GM19025 (cell line): ENCODE measurements at regions not wholly inside any gene's neighbourhood (a gene's known extent, or its start where the extent isn't known, plus 50 kb on each side); places are given as distances from the start of the nearest gene placed in this dataset.

ENCODE experiments used
- ATAC-seq: cut with Tn5 transposase; IDR thresholded peaks from one replicate; pipeline ENCODE4 v1.9.1; 2021; ENCODE audit warnings: mild to moderate bottlenecking, low read depth, moderate library complexity; ENCODE audit not compliant: unreplicated experiment

DNA sequence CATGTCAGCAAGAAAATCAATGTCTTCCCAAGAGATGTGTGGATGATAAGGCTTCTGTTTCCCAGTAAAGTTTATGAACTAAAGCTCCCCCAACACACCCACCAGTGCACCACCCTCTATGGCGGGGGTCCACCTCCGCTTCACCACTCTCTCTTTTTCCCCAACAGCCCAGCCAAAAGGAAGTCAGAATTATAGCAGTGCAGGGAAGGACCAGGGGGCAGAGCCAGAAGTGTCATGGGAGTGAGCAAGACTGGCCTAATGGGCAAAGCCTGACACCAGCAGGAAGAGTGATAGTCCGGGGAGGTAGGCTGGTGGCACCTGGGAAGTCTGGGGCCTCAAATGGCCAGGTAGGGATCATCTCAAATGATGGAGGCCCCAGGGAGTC lies 167.7 kb downstream of the ZFP36L2 start:
- no peak for ATAC-seq

DNA sequence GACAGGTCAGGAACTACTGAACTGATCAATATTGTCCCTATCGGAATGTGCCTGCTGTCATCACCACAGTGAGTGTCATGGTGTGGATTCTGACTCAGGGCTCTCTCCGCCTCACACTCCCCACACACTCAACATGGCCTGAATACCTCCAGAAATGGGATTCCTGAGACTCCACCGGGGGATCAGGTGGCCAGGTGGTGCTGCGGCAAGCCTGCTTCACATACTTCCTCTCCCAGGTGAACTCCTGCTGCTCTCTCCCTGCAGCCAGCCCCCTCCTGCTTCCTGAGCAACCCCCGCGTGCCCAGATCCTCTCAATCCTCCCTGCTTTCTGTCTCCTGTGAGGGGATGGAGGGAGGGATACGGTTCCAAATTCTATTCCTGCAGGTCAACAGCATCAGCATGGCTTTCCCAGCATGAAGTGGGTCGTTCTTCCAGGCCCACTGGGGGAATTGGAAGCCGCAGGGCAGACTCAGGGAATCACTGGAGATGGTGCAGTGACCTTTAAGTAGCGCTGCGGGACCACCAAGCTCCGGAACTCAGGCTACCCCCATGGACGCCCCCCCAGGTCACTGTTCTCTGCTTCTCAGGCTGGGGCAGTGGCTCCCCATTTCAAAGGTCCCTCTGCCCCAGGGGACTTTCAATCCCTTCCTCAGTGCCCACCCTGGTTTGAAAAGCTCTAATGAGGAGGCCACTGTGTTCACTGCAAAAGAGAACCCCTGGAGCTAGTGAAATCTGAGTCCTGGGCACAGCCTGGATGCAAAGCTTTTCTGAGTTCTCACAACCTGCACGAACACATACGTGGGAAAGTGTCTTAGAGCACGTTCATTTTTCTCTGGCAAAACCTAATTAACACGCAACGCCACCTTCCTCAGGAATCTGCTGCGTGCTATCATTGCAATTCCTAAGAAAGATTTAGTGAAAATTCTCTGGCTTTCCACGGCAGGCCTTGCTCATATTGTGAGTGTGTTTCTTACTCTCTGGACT lies 168.4 kb downstream of the ZFP36L2 start:
- ATAC-seq: no peak

DNA sequence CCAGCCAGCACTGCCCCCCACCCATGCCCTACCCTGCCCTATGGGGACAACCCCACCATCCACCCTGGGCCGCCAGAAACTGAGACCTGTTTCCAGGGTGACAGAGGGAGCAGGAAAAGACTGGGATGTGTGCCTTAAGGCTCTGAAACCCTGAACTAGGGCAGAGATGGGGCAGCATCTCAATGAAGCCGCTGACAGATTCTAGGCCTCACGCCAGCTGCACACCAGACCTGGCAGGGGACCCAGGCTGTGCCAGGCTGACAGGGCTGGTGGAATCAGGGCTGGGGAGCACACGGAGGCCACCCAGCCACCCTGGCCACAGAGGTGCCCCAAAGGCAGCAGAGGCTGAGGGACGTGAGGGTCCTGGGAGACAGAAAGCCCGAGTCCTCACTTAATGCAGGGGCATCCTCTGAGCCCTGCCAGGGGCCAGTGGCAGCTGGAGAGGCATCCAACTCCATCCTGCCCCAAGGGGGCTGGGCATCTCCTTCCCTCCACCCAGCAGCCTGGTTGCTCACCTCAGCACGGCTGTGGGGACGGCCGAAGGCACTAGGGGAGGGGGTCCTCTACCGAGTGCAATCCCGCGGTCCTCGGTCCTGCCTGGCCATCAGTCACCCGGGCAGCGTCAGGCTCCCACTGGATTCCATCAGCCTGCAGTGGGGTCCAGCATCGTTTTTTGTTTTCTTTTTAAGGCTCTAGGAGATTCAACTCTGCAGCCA lies 169.2 kb downstream of the ZFP36L2 start:
- no peak for ATAC-seq

DNA sequence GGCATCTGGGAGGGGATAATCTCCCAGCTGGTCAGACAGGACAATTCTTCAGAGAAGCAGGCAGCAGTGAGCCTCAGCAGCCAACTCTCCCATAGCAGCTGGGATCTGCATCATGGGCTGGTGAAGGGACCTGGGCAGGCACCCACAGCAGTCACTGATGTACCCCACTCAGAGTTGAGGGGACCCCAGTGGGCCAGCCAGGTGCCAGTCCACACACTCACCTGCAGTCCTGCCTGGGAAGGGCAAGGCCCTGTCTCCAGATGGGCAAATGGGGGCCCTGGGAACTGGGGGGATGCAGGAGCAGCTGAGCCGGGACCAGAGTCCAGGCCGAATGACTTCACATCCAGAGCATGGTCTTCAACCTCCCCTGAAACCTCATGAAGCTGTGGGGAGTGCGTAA lies 170.4 kb downstream of the ZFP36L2 start:
- no peak for ATAC-seq

DNA sequence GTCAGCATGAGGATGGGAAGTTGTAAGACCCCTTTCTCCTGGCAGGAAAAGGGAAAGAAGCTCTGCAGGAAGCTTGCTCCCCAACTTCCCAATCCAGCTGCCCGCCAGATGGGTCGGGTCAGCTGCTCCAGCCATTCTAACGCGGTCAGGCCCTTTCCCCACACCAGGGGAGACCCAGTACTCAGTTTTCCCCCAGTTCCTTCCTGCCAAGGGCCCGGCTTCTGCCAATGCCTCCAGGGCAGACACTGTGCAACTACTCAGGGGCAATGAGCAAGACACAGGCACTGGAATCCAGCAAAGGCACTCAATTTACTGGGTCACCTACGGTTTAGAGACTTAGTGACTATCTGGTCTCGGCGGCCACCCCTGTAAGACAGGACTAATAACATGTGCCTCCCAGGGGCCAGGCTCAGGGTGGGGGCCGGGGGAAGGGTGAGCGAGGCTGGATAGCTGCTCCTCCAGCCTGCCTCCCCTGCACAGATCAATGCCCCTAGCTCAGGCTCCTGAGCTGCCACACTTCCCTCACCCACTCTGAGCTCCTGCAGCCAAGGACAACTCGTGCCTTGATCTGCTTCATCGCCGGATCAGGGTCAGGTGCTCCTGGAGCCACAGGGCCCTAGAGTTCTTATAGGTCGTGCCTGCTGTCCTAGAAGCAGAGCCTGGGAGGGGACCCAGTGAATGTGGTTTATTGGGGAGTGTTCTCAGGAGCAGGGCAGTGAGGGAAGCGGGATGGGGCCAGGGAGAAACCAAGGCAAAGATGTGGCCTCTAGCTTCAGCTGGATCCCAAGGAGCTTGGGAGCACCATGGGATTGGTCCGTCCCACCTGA lies 171.1 kb downstream of the ZFP36L2 start:
- ATAC-seq: no peak

DNA sequence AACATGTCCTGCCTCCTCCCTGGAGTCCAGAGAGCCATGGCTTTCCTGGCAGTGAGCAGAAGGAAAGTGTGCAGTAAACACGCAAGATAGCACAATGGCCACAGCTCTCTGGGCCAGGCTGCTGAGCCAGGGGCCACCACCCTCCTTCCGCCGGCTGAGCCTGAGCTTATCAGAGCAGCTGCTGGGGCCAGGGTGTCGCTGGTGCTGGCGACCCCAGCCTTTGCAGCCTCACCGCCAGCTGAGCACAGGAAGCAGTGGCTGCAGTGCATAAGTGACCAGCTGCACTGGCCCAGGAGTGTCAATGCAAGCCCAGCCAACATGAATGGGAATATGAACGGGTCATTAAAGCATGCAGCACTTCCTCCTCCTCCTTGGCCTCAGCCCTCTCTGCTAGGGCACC lies 172.0 kb downstream of the ZFP36L2 start:
- no peak for ATAC-seq

DNA sequence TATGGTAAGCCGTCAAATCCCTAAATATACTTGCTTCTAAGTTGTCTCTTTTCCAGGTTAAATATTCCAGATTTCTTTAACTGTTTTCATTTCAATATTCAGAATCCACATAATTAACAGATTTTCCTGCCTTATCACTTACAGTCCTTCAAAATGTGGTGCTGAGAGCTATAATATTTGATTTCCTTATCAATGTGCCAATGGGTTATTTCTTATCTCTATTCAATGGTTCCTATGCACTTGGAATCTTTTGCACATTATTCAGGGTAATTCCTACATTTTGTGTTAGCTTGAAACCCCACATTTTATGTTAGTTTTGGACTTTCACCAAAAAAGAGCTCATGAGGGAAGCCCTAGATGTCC lies 173.5 kb downstream of the ZFP36L2 start:
- no peak for ATAC-seq

DNA sequence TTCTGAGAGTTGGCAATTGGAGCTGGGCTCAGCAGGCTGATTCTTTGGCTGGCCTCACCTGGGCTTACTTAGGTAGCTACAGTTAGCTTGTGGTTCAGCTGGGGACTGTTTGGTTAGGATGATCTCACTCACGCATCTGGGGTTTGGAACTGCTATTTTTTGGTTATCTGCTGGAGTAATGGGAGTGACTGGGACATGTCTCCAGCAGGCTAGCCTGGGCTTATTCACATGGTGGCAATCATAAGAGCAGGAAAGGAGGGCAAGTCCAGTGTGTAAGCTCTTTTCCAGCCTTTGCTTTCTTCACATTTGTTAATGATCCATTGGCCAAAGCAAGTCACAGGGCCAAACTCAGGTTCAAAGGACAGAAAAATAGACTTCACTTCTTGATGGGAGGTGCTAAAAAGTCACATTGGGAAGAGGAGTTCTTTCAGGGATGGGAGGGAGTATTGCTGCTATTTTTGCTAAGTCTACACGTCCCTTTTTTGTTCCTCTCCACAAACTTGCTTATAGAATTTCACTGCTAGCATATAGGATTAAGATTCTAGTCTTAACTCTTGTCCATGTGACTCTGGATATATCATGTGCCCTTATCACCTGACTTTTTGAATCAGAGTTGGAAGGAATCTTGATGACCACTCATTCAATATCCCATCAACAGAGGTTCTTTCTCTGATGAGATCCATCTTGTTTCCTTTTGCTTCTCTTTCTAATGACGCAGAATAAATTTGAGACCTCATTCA lies 174.0 kb downstream of the ZFP36L2 start:
- no peak for ATAC-seq

DNA sequence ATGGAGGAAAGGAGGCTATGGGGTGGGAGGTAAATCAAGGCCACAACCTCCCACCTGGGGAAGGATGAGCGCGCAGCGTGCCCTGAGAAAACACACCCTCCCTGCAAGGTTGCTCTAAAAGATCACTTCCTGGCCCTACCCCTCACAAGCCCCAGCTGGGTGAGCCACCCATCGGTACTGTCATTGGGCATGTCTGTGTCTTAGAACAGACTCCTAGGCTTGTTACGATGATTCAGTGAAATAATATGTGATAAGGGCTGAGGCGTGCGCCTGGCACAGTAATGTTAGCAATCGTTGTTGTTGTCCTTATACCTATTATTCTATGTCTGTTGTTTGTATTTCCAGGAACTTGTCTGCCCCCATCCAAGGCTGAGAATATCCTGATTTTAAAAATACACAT lies 175.1 kb downstream of the ZFP36L2 start:
- no peak for ATAC-seq

DNA sequence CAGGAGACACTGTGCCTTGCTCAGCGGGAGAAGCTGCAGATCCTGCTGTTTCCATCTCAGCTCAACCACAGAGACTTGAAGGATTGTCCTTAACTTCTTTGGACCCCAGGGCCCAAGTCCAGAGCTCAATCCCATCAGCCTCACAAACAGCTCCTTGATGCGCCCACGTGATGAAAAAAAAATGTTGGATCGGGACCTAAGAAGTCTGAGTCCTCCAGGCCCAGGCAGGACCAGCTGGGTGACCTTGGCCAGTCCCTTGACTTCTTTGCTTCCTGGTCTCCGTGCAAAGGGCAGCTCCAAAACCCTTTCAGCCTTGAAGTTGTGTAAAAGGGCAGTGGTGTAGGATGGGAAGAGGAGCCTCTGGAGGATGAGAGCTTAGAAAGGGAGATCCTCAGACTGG lies 175.5 kb downstream of the ZFP36L2 start:
- ATAC-seq: no peak

DNA sequence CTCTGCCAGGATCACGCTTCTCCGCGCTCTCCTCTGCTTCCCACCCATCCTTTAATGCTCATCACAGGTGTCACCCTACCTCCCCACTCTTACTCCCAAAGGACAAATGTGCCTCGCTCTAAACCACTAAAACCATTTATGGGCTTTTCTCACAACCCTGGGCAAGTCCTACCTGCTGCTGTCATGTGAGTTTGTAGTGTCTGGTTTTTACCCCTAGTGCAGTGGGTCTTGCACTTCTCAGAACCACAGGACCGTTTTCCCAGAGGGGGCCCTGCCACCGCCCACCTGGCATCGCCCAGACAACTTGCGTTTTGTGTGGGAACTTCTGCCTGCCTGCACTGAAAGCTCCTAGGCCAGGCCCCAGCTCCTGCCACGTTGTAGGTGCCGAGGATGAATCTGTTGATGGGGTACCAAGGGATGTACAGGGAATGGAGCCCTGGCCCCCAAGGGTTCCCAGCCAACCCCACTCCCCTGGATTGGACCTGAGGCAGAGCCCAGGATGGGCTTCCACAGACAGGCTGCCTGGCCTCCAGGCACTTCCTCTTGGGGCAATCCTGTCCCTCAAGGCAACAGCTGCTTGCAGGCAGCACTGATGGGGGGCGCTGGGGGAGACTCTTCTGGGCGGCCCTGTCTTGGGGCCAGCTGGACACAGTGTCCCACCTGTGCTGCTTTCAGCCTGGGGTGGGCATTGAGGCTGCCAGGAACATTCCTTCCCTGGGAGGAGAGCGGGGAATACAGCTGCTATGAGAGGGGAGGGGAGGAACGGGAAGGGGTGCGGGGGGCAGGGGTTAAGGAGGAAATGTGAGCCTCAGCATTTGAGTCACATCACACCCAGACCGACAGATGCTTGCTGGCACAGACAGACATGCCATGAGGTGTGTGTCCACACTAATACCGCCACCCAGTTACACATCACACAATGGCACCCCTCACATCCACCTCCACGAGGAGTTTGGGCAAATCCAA lies 176.3 kb downstream of the ZFP36L2 start:
- ATAC-seq: no peak

DNA sequence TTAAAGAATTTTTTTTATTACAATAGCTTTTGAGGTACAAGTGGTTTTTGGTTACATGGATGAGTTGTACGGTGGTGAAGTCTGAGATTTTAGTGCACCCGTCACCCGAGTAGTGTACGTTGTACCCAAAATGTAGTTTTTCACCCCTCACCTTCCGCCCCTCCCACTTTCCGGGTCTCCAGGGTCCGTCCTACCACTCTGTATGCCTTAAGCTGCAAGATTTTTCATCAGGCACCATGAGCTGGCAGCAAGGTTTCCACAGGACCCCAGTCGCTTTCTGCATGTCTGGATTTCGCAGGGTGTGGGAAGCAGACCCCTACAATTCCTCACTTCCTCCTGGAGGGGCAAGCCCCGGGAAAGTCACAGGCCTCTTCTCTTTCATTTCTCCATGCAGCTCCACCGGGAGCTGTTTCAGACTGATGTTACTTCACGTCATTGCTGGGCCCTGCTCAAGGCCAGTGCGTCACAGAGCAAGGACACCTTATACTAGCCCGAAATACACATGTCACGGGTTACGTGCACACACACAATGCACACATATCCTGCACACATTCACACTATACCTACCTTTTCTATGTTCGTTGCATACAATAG lies 179.1 kb downstream of the ZFP36L2 start:
- no peak for ATAC-seq

DNA sequence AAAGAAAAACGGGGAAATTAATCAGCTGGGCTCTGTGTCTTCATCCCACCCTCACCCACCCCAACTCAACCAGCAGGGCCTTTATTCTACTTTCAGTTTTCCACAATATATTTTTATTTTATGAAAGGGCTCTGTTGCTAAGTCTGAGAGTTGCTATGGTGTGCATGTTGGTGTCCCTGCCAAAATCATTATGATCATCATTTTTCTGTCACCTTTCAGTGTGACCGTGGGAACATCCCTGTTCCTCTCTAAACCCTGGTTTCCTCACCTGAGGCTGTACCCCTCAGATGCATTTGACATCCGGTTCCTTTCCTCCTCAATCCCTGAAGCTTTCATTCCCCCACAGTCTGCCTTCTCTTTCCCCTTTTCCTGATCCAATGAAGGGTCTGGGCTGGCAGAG lies 180.5 kb downstream of the ZFP36L2 start:
- no peak for ATAC-seq

DNA sequence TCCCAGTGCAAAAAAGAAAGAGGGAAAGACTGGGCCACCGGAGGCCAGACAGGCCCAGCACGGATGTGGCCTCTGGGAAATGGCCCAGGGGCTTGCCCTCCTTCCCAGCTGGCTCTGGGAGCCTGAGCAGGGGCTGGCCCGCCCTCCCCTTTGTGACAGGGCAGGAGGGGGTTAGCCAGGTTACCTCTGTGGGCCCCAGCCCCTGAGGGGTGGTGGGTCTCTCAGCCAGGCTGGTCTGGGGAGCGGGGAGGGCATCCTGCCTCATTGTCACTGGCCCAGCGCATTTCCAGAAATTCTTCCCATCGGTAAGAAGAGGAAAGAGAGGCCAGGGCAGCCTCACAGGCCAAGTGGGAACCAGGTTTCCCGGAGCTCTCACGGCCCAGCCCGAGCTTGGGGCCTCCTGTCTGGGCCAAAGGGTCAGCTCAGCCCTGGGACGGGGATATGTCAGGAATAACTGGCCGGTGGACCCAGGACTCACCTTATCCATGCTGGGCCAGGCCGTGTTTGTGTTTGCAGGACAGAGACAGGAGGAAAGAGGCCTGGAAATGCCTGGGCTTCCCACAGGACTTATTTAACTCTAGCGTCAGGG lies 182.2 kb downstream of the ZFP36L2 start:
- ATAC-seq: no peak

DNA sequence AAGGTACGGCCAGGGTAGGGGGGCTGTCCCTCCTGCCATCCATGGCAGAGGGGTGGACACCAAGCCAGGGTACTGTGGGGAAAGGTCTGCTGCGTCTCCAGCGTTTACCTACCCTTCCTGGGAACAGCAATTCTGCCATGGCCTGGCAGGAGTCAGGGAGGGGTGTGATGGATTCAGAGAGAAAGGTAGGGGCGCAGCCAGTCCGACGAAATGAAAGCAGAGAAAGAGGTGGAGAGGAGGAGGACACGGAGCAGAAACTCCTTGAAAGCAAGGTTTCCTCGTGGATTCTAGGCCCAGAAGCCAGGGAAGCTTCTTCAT lies 182.9 kb downstream of the ZFP36L2 start:
- no peak for ATAC-seq

DNA sequence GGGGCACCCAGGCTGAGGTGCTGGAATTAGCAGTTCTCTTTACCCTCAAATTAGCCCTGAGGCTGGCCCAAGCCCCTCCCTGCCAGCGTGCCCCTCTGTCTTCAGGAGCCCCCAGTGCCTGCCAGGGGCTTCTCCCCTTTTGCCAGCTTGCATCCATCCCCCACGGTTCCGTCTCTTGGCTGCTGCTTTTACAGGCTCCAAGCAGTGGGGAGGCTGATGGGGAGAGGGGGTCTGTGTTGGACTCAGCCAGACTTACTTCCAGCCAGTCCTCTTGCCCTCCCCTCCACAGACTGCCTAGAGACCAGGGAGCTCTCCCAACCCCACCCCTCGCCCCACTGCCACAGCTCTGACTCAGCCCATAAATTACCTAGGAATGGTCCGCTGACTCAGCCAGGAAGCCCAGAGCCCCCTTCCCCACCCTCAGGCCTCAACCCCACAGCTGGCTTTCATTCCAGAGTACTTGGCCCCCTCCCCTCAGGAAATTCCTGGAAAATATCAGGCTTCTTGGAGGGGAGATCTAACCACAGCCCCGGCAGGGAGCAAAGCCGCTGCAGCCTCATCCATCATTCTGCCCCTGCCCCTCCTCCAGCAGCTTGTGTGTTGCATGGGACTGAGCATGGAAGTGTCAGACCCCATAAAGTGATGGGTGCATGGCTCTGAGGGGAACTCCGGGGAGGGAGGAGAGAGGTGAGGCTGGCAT lies 184.6 kb downstream of the ZFP36L2 start:
- no peak for ATAC-seq

DNA sequence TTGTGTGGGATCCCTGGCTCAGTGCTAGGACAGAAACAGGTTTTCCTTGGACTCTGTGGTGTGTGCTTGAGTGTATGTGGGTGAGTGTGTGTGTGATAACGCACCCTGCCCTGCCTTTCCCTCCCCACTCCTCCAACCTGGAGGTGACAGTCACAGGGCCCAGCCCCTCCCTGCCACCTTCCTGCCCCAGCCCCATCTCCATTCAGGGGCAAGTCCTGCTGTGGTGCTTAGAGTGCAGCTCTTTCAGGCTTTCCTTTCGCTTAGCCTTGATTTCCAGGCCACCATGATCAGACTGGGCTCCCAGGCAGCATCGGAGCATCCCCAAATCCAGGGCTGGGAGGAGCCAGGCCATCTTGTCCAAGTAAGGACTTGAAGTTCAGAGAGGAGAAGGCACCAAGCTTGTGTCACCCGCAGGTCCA lies 185.2 kb downstream of the ZFP36L2 start:
- no peak for ATAC-seq
